ENCODE measurements at regions not wholly inside any gene's neighbourhood (a gene's known extent, or its start where the extent isn't known, plus 50 kb on each side); places are given as distances from the start of the nearest gene placed in this dataset.

DNA sequence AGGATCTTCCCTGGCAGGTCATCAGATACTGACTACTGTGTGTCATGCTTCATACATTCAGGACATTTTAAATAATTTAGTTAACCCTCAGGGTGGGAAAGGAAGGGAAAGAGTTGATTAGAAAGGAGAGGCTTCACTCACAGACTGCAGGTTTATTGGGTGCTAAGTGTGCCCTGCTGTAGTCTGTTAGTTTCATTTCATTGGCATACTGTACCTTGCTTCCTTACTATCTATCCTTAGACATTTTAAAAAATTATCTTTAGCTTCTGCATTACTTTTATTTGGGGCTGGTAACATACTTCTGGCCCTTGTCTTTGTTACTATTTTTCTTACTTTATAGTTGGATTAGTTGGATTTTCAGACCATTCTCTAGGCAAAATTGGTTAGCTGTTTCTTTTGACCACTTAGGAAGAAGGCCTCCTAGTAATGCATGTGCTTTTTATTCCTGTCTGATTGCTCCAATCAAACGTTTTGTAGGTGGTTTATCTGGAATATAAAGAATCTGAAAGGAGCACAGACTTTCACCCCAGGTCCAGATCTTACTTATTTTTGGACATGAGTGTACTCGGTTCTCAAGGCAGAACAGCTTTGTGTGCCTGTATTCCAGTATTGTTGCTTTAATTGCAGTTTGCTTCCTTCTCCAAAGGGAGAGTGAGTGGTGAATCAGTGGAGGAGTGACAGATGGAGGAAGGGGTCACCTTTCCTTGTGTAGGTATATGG lies 82.7 kb upstream of the PRDM1 start:
- Histone ChIP-seq H3K4me3 (no peak overlapping the region), H3K4me1 (no peaks in the 10 kb centered on the region), H3K36me3 (no peaks in the 10 kb centered on the region), H3K9me3 (no peaks in the 10 kb centered on the region), H3K27me3 (no peaks in the 10 kb centered on the region), H3K27ac (no peak overlapping the region)
- DNase-seq (ENCODE audit: low spot score), result no peak
- TF ChIP-seq, protein P1, sequence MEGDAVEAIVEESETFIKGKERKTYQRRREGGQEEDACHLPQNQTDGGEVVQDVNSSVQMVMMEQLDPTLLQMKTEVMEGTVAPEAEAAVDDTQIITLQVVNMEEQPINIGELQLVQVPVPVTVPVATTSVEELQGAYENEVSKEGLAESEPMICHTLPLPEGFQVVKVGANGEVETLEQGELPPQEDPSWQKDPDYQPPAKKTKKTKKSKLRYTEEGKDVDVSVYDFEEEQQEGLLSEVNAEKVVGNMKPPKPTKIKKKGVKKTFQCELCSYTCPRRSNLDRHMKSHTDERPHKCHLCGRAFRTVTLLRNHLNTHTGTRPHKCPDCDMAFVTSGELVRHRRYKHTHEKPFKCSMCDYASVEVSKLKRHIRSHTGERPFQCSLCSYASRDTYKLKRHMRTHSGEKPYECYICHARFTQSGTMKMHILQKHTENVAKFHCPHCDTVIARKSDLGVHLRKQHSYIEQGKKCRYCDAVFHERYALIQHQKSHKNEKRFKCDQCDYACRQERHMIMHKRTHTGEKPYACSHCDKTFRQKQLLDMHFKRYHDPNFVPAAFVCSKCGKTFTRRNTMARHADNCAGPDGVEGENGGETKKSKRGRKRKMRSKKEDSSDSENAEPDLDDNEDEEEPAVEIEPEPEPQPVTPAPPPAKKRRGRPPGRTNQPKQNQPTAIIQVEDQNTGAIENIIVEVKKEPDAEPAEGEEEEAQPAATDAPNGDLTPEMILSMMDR (IDR thresholded peaks at IDR 0.05), result no peak

DNA sequence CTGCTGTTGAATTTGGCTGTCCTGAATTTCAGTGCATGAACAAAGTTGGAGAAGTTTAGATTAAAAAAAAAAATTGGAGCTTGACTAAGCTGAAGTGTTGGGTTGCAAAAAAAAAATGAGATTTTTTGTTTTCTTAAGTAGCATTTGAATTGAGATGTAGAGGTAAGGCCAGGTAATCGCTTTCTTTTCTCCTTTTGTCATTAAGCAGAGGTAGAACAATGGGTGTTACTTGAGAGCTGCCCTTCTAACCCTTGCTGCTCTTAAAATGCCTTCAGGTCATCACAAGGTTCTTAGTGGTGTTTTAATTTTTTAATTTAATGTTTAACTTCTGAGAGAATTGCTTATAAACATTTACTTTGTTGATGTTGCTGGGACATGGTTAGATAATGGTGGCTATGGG lies 84.1 kb upstream of the PRDM1 start:
- Histone ChIP-seq H3K36me3 (no peaks in the 10 kb centered on the region), H3K9me3 (no peaks in the 10 kb centered on the region), H3K27ac (no peak overlapping the region), H3K4me3 (no peak overlapping the region), H3K4me1 (no peaks in the 10 kb centered on the region), H3K27me3 (no peaks in the 10 kb centered on the region)
- no peak for DNase-seq (ENCODE audit: low spot score)
- TF ChIP-seq, protein P1 (IDR thresholded peaks at IDR 0.05), result no peak

DNA sequence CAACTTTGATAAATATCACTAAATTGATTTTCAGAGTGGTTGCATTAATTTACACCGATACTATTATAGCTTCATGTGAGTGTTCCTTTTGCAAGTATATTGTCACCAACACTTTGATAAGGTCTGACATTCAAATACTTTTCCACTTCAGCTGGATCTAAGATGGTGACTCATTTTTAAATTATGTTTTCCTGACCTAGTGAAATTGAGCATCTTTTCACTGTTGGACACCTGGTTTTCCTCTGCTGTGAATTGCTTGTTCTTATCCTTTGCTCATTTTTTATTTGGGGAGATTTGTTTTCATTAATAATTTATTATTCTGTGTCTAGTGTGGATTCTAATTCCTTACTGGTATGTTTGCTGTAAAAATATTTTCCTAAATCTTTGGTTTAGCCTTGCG lies 85.2 kb upstream of the PRDM1 start:
- H3K27me3 ChIP-seq, result peaks cover 0 to 3% of the 10 kb centered on the region in 2 donors

DNA sequence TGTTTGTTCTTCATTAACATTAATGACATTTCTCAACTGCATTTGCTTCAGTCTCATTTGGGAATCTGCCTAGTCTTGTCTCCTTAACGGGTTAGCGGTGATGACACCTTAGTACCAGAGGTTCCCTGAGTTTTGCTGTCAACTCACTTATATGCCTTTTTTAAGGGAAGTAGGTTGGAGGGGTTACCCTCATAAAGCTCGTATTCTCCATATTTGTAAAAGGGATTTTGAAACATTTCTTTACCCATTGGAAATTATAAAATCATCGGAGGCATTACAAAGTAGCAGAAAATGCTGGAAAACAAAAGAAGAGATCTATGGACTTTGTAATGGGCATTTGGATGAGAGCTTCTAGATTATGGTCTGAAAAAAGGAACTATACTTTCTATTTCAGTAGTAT lies 88.7 kb upstream of the PRDM1 start:
- no peak for DNase-seq (ENCODE audit: low spot score)
- H3K27me3 ChIP-seq, result peaks cover 7 to 21% of the 10 kb centered on the region in 2 donors
- H3K4me1 ChIP-seq, result peaks cover 0 to 20% of the 10 kb centered on the region in 2 donors
- H3K4me3 ChIP-seq, result no peak overlapping the region
- H3K36me3 ChIP-seq, result no peaks in the 10 kb centered on the region
- H3K27ac ChIP-seq, result no peak overlapping the region
- no peaks in the 10 kb centered on the region for H3K9me3 ChIP-seq
- TF ChIP-seq, protein P1 (IDR thresholded peaks at IDR 0.05), result no peak

More for the DNA sequence above, 85.2 kb upstream of the PRDM1 start:
- Histone ChIP-seq H3K4me3 (no peak overlapping the region), H3K27ac (no peak overlapping the region), H3K36me3 (no peaks in the 10 kb centered on the region), H3K9me3 (no peaks in the 10 kb centered on the region), H3K4me1 (no peaks in the 10 kb centered on the region)
- no peak for DNase-seq (ENCODE audit: low spot score)
- TF ChIP-seq, protein P1 (IDR thresholded peaks at IDR 0.05), result no peak

DNA sequence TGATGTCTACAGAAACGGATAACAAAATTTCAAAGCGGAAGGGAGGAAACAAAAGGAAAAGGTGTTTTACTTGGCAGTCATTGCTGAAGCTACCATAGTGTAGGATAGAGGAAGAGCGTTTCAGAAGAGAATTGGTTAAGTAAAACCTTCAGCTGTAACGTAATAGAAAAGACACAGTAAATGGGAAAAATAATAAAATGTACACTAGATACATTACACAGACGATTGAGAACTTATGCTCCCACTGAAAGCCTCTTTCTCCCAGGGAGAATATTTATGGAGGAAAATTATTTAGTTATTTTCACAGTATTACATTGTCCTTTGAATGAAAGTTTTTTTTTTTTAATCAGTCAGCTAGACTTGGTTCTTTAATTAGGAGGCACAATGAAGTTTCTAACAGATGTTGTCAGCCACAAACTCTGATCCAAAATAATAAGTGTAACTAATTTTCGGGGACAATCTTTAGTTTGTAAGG lies 90.7 kb upstream of the PRDM1 start:
- peak overlapping the region in 1 of 2 donors; percentile 55 for H3K4me3 ChIP-seq
- peaks cover 0 to 27% of the 10 kb centered on the region in 2 donors for H3K4me1 ChIP-seq
- no peak for DNase-seq (ENCODE audit: low spot score)
- H3K27me3 ChIP-seq, result peaks cover 7 to 24% of the 10 kb centered on the region in 2 donors
- no peaks in the 10 kb centered on the region for H3K36me3 ChIP-seq
- TF ChIP-seq, protein P1 (IDR thresholded peaks at IDR 0.05), result no peak
- H3K9me3 ChIP-seq, result no peaks in the 10 kb centered on the region
- peak overlapping the region in 1 of 2 donors; percentile 54 for H3K27ac ChIP-seq
